GM19455 (cell line): ENCODE measurements at regions not wholly inside any gene's neighbourhood (a gene's known extent, or its start where the extent isn't known, plus 50 kb on each side); places are given as distances from the start of the nearest gene placed in this dataset.

Source experiments
- ATAC-seq: cut with Tn5 transposase; IDR thresholded peaks from one replicate; pipeline ENCODE4 v1.9.1; 2021; ENCODE audit not compliant: unreplicated experiment

DNA sequence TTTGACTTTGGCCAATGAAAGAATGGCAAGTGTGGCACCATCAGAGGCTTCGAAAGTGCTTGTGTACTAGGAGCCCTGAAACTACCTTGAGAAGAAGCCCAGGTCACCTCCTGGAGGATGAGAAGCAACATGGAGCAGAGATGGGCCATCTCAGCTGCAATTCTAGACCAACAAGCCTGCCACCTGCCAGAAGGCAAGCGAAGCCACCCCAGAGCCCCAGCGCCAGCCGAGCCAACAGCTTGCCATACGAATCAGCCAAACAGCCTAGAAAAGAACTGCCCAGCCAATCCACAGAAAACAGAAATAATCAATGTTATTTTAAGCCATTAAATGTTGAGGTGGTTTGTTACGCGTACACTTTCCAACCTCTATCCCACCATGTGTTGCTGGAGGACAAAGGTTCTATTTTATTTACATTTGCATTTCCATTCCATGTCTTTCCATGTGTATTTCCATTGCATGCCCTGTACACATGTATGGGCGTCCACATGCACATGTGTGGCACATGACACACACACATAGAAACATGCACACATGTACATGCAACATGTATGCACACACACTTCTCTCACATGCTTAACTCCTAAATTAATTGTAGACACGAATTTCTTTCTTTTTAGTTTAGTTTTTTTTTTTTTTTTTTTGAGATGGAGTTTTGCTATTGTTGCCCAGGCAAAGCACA is 144.3 kb upstream of the TNRC6C start:
- ATAC-seq = no peak

DNA sequence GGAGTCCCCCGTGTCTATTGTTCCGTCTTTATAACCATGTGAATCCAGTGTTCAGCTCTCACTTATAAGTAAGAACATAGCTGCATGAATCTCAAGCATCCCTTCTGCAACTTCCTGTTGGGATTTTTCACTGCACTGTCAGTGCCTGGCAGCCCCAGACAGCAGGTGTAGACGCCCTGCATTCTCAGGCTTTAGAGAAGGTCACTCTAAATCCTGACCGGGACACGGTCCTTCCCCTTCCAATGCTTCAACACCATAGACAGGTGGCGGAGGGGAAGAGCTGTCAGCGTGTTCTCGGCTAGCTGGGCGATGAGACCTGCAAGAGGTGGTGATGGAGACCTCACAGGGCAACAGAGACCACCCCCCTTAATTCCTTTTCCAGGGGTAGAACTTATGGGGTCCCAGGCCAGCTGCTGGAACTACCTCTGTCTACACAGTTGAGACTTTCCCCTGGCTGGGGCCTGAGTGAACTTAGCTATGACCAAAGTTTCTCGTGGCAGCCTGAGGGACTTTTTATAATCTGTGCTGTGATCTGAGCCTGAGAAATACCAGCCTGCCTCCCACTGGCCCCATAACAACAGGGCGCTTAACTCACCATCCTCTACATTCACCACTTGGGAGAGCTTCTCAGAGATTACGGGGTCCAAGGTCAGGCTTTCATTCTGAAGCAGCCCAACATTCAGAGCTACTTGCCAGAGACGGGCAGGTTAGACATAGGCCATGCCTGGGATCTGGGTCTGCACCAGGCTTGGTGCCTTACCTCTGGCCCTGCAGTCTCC is 143.2 kb upstream of the TNRC6C start:
- ATAC-seq = no peak

- no peak for ATAC-seq
These were observed 140.6 kb upstream of the TNRC6C start for GRCh38 chr17:77817953-77818352.

- ATAC-seq = no peak
These were observed 139.0 kb upstream of the TNRC6C start for GRCh38 chr17:77819497-77819896.

DNA sequence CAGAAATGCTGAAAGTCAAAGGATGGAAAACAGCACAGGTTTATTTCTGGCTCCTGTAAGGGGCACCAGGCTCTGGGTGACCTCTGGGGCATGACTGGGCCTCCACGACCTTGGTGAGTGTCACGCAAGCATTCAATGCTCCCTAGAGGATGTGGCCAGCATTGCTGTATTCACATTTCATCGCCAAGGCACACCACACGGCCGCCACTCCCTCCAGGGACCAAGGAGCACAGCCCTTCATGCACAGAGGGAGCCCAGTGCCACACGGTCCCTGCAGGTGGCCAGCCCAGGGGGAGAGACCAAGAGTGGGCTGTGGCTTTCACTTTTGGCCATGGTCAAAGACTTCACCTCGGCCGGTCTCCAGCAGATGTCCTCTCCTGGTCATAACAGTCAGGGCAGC is 137.4 kb upstream of the TNRC6C start:
- no peak for ATAC-seq

DNA sequence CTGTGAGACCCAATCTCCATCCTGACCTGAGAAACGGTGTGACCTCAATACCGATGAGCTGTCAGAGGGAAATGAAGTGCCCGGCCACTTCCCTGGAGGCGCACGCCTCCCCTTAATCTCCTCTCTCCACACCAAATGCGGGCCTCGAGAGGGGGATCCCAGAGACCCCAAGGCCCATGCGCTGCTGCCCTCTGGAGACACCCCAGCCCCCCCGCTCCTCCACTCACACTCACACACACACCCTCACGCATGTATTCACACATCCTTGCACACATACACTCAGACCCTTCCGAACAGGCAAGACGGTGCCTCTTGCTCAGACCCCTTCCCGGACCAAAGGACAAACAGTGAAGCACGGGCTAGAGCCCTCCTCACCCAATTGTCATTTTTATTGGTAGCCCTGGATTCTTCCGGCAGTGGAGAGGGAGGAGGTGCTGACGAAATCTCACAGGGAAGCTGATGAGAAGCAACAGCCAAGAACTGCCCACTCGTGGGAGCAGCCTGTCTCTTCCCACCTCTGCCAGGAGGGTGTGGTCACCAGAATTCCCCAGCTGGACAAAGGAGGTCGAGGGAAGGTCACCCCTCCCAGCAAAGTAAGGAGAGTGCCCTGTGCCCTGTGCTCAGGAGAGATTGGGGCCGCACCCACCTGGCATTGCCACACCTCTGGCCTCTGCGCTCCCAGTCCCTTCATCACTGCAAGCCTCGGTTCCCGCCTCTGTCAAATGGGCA is 136.0 kb upstream of the TNRC6C start:
- no peak for ATAC-seq

DNA sequence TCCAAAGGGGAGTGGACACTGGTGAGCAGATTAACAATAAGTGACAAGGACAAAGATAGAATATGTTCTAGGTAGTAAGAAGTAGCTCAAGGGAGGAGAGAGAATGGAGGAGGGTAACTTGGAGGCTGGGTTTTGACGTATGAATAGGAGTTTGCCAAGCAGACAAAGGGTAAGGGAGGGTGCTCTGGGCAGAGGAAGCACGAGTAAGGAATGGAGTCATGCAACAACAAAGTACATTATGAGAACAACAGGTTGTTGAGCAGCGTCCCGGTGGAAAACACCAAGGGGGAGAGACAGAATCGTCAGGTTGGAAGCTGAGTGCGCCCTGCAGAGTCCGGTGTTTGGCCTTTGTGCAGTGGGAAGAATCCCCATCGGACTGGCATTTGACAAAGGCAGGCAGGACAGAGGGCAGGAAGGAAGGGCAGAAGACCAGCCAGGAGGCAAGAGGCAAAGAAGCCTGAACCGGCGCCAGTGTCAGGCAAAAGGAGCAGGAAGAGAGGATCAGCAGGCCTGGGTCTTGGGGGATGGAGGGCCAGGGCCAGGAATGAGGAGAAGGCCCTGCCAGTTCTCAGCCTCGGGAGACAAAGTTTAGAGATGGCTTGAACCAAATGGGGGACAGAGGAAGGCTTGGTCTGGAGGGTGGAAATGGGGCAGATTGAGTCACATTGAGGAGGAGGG is 134.3 kb upstream of the TNRC6C start:
- ATAC-seq = no peak

- ATAC-seq = no peak
These were observed 133.7 kb upstream of the TNRC6C start for GRCh38 chr17:77824780-77825280.

DNA sequence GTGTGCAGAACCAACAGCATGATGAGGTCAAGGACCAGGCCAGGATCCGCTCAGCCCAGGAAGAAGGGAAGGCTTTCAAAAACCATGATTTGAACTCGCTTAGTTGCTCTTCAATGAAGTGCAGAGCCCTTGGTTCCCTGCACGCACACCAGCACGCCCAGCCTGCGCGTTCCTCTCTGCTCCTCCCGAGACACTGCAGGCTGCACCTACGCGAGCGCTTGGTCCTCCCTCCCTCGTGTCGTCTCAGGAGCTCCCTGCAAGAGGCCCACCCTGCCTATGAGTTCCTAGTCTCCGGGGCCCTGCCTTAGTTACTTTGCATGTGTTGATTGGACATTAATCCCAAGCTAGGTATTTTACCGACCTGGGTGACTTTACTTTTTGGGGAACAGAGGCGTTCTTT is 132.9 kb upstream of the TNRC6C start:
- no peak for ATAC-seq

DNA sequence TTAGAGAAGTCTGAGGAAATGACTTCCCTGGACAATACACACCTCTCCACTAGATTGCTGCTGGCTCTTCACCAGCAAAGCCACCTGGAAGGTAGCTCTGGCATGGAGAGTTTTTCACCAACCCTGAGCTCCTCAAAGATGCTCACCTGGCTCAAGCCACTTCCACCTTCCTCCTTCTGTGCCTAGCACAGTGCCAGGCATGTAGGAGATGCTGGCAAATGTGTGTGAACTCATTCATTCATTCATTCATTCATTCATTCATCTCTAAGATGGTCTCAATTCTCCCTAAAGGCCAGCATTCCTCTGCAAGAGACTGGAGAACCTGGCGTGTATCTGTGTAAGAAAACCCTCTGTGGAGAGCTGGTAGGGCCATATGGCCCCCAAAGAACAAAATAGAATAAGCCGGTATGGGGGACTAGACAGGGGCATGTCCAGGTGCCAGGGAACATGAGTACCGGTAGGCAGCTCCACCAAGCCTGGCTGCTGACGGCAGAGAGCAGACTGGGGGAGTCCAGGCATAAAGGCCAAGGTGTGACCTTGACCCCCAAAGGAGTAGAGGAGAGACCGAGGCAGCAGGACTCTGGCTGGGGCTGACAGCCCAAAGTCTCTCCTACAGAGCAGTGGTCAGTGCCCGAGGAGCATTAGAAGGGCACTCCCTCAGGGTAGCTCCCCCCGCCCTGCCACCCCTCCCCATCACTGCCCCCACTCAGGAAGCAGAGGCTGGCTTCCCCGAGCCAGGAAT is 132.2 kb upstream of the TNRC6C start:
- no peak for ATAC-seq

GRCh38 chr17:77827039-77827438 is 131.5 kb upstream of the TNRC6C start:
- no peak for ATAC-seq

DNA sequence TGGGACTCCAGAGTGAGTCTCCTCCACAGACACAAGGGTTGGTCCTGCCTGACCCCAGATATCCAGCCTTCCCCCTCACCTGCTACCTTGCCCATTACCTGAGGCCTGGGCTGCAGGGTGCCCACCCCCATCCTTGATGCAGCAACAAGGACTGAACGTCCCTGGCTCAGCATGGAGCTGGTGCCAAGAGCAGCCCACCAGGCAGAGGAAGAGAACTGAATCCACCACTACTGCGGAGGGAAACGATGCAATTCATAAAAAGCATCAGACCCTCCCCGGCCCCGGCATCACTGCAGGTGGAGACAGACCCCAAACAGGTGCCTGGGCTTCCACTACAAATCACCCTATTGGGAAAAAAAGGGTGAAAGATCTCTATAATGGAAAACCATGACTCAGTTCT is 131.0 kb upstream of the TNRC6C start:
- ATAC-seq = no peak

- no peak for ATAC-seq
These were observed 129.6 kb upstream of the TNRC6C start for GRCh38 chr17:77828749-77829539.

- no peak for ATAC-seq
These were observed 128.4 kb upstream of the TNRC6C start for GRCh38 chr17:77829843-77830799.

- no peak for ATAC-seq
These were observed 127.6 kb upstream of the TNRC6C start for GRCh38 chr17:77830816-77831473.

DNA sequence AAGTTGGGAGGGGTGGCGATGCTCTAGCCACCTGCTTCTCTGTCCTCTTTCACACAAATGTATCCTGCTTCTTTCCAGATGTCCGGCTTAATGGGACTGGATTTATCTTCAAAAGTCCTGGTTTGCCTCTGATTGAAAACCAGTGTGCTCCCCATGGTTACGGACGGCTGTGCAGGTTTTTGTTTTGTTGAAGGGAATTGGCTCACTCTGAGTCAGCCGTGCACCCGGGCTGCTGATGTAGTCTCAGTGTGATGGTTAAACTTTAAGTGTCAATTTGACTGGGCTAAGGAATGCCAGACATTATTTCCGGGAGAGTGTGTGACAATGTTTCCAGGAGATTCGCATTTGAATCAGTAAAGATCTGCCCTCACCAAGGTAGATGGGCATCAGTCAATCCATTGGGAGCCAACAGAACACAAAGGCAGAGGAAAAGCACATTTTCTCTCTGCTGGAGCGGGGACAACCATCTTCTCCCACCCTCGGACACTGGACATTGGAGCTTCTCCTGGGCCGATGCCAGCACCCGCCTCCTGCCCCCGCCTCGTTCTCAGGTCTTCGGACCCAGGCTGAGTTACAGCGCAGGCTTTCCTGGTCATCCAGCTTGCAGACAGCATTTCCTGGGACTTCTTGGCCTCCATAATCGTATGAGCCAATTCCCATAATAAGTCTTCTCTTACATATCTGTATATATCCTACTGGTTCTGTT is 126.9 kb upstream of the TNRC6C start:
- ATAC-seq = no peak

- ATAC-seq = no peak
These were observed 126.3 kb upstream of the TNRC6C start for GRCh38 chr17:77832180-77832560.

GRCh38 chr17:77833769-77834168 is 124.7 kb upstream of the TNRC6C start:
- ATAC-seq = no peak
